ENCODE measurements at regions not wholly inside any gene's neighbourhood (a gene's known extent, or its start where the extent isn't known, plus 50 kb on each side); places are given as distances from the start of the nearest gene placed in this dataset.

GRCh38 chr11:70739091-70739490 lies 340.8 kb downstream of the CTTN start:
- ATAC-seq (no peak), DNase-seq (ENCODE audit: low spot score) (no peak)
- Mint-ChIP-seq H3K27me3 (ENCODE audit: insufficient read depth, low read depth, poor library complexity) (peaks cover 14% of the 10 kb centered on the region), H3K4me3 (no peak overlapping the region), H3K27ac (no peak overlapping the region), H3K4me1 (peaks cover 31% of the 10 kb centered on the region), H3K9me3 (no peaks in the 10 kb centered on the region; the same call in 2 of the 3 replicates), H3K36me3 (ENCODE audit: low read depth) (no peaks in the 10 kb centered on the region)
- Histone ChIP-seq H3K79me2 (replicated peaks; ENCODE audit: insufficient read depth) (no peaks in the 10 kb centered on the region; the same call in 1 of the 2 replicates), H3K27ac (ENCODE audit: low read depth) (no peak overlapping the region), H3K36me3 (ENCODE audit: insufficient read depth) (no peaks in the 10 kb centered on the region), H3F3A (replicated peaks; ENCODE audit: low read depth) (no peaks in the 10 kb centered on the region), H3K4me1 (ENCODE audit: insufficient read depth) (peaks cover 14% of the 10 kb centered on the region; the same call in 1 of the 2 replicates), H3K4me3 (no peak overlapping the region), H2AFZ (no peak overlapping the region), H3K27me3 (ENCODE audit: insufficient read depth) (no peaks in the 10 kb centered on the region), H3K9me2 (ENCODE audit: insufficient read depth) (peaks cover 10% of the 10 kb centered on the region), H3K4me2 (no peak overlapping the region), H4K20me1 (replicated peaks; ENCODE audit: insufficient read depth) (no peaks in the 10 kb centered on the region)
- TF ChIP-seq REST (IDR thresholded peaks at IDR 0.05; ENCODE audit: unreplicated experiment) (no peak), POLR2AphosphoS5 (IDR thresholded peaks at IDR 0.05; ENCODE audit: low read depth) (no peak), CREB1 (CRISPR knock-in tag; IDR thresholded peaks at IDR 0.05; ENCODE audit: low read depth) (no peak), ZNF114 (CRISPR knock-in tag; IDR thresholded peaks at IDR 0.05) (no peak), STAT1 (IDR thresholded peaks at IDR 0.05; ENCODE audit: unreplicated experiment) (no peak), NANOG (IDR thresholded peaks at IDR 0.05; ENCODE audit: borderline replicate concordance) (no peak), ETS1 (IDR thresholded peaks at IDR 0.05) (no peak), JUNB (IDR thresholded peaks at IDR 0.05; ENCODE audit: unreplicated experiment) (no peak), EZH2 (IDR thresholded peaks at IDR 0.05; ENCODE audit: low read depth, unreplicated experiment) (no peak), ZNF462 (CRISPR knock-in tag; IDR thresholded peaks at IDR 0.05) (no peak)

Data from GM23338 (cell line).